ENCODE measurements at regions not wholly inside any gene's neighbourhood (a gene's known extent, or its start where the extent isn't known, plus 50 kb on each side); places are given as distances from the start of the nearest gene placed in this dataset.

- DNase-seq (ENCODE audit: extremely low spot score): no peak
- WGBS: 22% methylated on average over 1 of the region's 1 CpG
These were observed 1293.0 kb downstream of the GRIK2 start for GRCh38 chr6:102686461-102686860.

GRCh38 chr6:102680413-102680812, 1286.9 kb downstream of the GRIK2 start:
- Histone ChIP-seq H3K36me3 (ENCODE audit: insufficient read depth) (peaks cover 1% of the 10 kb centered on the region), H3K27ac (ENCODE audit: low read depth) (no peak overlapping the region), H3K4me3 (ENCODE audit: low read depth, low read length) (no peak overlapping the region), H3K4me1 (ENCODE audit: insufficient read depth) (no peaks in the 10 kb centered on the region)
- 42% methylated on average over 2 of the region's 2 CpGs for WGBS
- no peak for DNase-seq (ENCODE audit: extremely low spot score)

More at GRCh38 chr6:102686461-102686860, 1293.0 kb downstream of the GRIK2 start:
- Histone ChIP-seq H3K4me1 (ENCODE audit: insufficient read depth) (no peaks in the 10 kb centered on the region), H3K27ac (ENCODE audit: low read depth) (no peak overlapping the region), H3K4me3 (ENCODE audit: low read depth, low read length) (no peak overlapping the region), H3K36me3 (ENCODE audit: insufficient read depth) (peaks cover 1% of the 10 kb centered on the region)

DNA sequence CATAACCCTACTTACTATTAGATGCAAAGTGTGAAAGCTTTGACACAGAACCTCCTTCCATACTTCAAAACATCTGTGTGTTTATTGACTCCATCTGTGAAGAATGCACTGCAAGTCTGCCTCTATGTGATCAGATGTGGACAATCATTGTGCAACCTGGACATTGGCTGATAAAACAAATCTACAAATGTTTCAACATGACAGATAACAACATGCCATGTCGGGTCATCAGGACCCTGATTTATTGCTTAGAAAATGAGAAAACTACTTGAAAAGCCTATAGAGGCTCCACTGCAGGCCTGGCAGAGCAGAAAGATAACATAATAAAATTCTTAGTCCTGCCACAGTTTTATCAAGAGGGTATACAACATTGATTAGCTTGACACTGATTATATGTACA, 1286.4 kb downstream of the GRIK2 start:
- WGBS: 39% methylated on average over 1 of the region's 1 CpG
- no peak overlapping the region for H3K4me3 ChIP-seq (ENCODE audit: low read depth, low read length)
- no peak overlapping the region for H3K27ac ChIP-seq (ENCODE audit: low read depth)
- no peak for DNase-seq (ENCODE audit: extremely low spot score)
- no peaks in the 10 kb centered on the region for H3K36me3 ChIP-seq (ENCODE audit: insufficient read depth)
- no peaks in the 10 kb centered on the region for H3K4me1 ChIP-seq (ENCODE audit: insufficient read depth)

DNA sequence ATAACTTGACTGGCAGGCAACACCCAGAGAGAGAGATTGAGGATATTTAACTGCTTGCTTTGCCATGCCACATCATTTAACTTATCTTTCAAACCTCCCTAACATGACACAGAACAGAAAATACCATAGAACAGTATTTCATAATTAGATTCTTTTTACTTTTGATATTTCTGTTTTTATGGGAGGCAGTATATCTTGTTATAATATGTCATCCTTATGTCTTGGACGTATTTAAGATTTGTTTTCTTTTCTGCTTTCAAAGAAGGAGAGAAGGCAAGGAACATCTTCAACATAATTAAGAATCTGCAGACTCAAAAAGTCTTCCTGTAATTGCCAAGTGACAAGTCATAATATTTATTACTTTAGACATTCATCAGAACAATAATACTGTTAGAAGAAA, 1283.7 kb downstream of the GRIK2 start:
- Histone ChIP-seq H3K36me3 (ENCODE audit: insufficient read depth) (no peaks in the 10 kb centered on the region), H3K4me3 (ENCODE audit: low read depth, low read length) (no peak overlapping the region), H3K27ac (ENCODE audit: low read depth) (no peak overlapping the region), H3K4me1 (ENCODE audit: insufficient read depth) (no peaks in the 10 kb centered on the region)
- DNase-seq (ENCODE audit: extremely low spot score): no peak
- WGBS: 52% methylated on average over 1 of the region's 1 CpG

DNA sequence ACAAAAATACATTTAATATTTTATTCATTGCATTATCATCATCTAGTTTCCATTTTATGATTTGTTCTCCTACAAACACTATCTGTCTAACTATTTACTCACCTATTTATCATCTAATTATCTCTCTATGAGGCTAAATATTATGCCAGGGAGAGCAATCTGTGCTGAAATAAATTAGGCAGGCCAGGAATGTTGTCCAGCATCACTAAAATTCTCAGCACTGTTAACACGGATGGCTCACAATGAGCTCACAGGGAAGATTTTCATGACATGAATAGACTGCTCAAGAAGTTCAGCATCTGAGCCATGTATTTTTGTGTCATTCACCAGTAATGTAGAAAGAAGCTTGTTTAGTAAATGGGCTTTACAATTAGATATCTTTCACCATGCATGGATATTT, 1277.2 kb downstream of the GRIK2 start:
- Histone ChIP-seq H3K4me3 (ENCODE audit: low read depth, low read length) (no peak overlapping the region), H3K36me3 (ENCODE audit: insufficient read depth) (no peaks in the 10 kb centered on the region), H3K27ac (ENCODE audit: low read depth) (no peak overlapping the region), H3K4me1 (ENCODE audit: insufficient read depth) (no peaks in the 10 kb centered on the region)
- no peak for DNase-seq (ENCODE audit: extremely low spot score)
- WGBS: 32% methylated on average over 1 of the region's 1 CpG

GRCh38 chr6:102662851-102663250, 1269.3 kb downstream of the GRIK2 start:
- H3K4me1 ChIP-seq (ENCODE audit: insufficient read depth): no peaks in the 10 kb centered on the region
- 47% methylated on average over 3 of the region's 3 CpGs for WGBS
- no peak overlapping the region for H3K4me3 ChIP-seq (ENCODE audit: low read depth, low read length)
- no peak for DNase-seq (ENCODE audit: extremely low spot score)
- H3K36me3 ChIP-seq (ENCODE audit: insufficient read depth): no peaks in the 10 kb centered on the region
- no peak overlapping the region for H3K27ac ChIP-seq (ENCODE audit: low read depth)

DNA sequence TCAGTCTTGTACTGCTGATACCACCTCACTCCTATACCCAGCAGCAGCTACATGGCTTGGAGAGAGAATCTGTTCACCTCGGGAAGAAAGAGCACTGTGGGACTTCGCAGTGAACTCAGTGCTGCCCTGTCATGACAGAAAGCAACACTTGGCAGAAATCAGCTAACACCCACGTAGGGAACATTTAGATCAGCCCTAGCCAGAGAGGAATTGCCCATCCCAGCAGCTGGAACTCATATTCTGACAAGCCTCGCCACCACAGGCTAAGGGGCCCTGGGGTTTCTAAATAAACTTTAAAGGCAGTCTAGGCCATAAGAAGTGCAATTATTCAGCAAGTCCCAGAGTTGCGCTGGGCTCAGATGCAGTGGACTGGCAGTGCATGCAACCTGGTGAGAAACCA, 1266.8 kb downstream of the GRIK2 start:
- no peak for DNase-seq (ENCODE audit: extremely low spot score)
- Histone ChIP-seq H3K4me1 (ENCODE audit: insufficient read depth) (no peaks in the 10 kb centered on the region), H3K4me3 (ENCODE audit: low read depth, low read length) (no peak overlapping the region), H3K27ac (ENCODE audit: low read depth) (no peak overlapping the region), H3K36me3 (ENCODE audit: insufficient read depth) (no peaks in the 10 kb centered on the region)
- WGBS: 27% methylated on average over 5 of the region's 5 CpGs

DNA sequence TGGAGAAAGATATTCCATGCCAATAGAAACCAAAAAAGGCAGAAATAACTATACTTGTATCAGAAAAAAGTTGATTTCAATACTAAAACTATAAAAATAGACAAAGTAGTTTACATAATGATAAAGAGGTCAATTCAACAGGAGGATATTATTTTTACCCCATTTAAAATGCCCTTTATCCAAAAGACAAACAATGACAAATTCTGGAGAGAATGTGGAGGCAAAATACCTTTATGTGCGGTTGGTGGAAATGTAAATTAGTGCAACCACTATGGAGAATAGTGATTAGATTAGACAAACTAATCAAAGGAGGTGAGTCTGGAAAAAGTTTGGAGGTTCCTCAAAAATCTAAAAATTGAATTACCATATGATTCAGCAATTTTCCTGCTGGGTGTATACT, 1262.3 kb downstream of the GRIK2 start:
- Histone ChIP-seq H3K4me1 (ENCODE audit: insufficient read depth) (no peaks in the 10 kb centered on the region), H3K27ac (ENCODE audit: low read depth) (no peak overlapping the region), H3K4me3 (ENCODE audit: low read depth, low read length) (no peak overlapping the region), H3K36me3 (ENCODE audit: insufficient read depth) (no peaks in the 10 kb centered on the region)
- WGBS: 87% methylated on average over 1 of the region's 1 CpG
- DNase-seq (ENCODE audit: extremely low spot score): no peak

- DNase-seq (ENCODE audit: extremely low spot score): no peak
- 58% methylated on average over 2 of the region's 2 CpGs for WGBS
- Histone ChIP-seq H3K27ac (ENCODE audit: low read depth) (no peak overlapping the region), H3K36me3 (ENCODE audit: insufficient read depth) (no peaks in the 10 kb centered on the region), H3K4me3 (ENCODE audit: low read depth, low read length) (no peak overlapping the region), H3K4me1 (ENCODE audit: insufficient read depth) (no peaks in the 10 kb centered on the region)
These were observed 1247.9 kb downstream of the GRIK2 start for GRCh38 chr6:102641426-102641825.

DNA sequence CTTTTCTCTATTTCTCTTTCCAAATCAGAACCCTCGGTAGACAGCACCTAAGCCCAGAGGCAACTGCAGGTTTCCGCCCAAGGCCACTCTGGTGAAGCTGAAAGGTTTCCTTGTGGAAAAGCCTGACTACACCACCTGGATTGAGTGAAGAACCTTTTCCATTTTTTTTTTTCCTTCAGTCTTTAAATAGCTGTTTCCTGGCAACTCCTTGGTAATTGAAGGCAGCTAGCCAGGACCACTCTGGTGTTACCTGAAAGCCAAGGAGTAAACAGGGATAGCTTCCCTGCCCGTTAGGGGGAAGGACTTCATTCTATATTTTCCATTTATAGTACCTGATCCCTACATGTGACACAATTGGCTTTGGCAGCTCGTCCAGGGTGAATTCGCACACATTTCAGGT, 1238.4 kb downstream of the GRIK2 start:
- Histone ChIP-seq H3K4me1 (ENCODE audit: insufficient read depth) (no peaks in the 10 kb centered on the region), H3K4me3 (ENCODE audit: low read depth, low read length) (no peak overlapping the region), H3K27ac (ENCODE audit: low read depth) (no peak overlapping the region), H3K36me3 (ENCODE audit: insufficient read depth) (no peaks in the 10 kb centered on the region)
- no peak for DNase-seq (ENCODE audit: extremely low spot score)
- WGBS: 92% methylated on average over 5 of the region's 5 CpGs

- no peaks in the 10 kb centered on the region for H3K36me3 ChIP-seq (ENCODE audit: insufficient read depth)
These were observed 1229.7 kb downstream of the GRIK2 start for GRCh38 chr6:102623201-102623600.

GRCh38 chr6:102619585-102619984, 1226.1 kb downstream of the GRIK2 start:
- no peaks in the 10 kb centered on the region for H3K4me1 ChIP-seq (ENCODE audit: insufficient read depth)
- no peak overlapping the region for H3K4me3 ChIP-seq (ENCODE audit: low read depth, low read length)
- 6% methylated on average over 2 of the region's 2 CpGs for WGBS
- H3K27ac ChIP-seq (ENCODE audit: low read depth): no peak overlapping the region
- no peaks in the 10 kb centered on the region for H3K36me3 ChIP-seq (ENCODE audit: insufficient read depth)
- no peak for DNase-seq (ENCODE audit: extremely low spot score)

More at GRCh38 chr6:102623201-102623600, 1229.7 kb downstream of the GRIK2 start:
- no peak overlapping the region for H3K4me3 ChIP-seq (ENCODE audit: low read depth, low read length)
- H3K4me1 ChIP-seq (ENCODE audit: insufficient read depth): no peaks in the 10 kb centered on the region
- no peak for DNase-seq (ENCODE audit: extremely low spot score)
- H3K27ac ChIP-seq (ENCODE audit: low read depth): no peak overlapping the region

GRCh38 chr6:102582569-102582968, 1189.1 kb downstream of the GRIK2 start:
- H3K4me1 ChIP-seq (ENCODE audit: insufficient read depth): no peaks in the 10 kb centered on the region
- no peak for DNase-seq (ENCODE audit: extremely low spot score)
- WGBS: 79% methylated on average over 5 of the region's 5 CpGs
- H3K36me3 ChIP-seq (ENCODE audit: insufficient read depth): no peaks in the 10 kb centered on the region
- H3K27ac ChIP-seq (ENCODE audit: low read depth): no peak overlapping the region
- no peak overlapping the region for H3K4me3 ChIP-seq (ENCODE audit: low read depth, low read length)

DNA sequence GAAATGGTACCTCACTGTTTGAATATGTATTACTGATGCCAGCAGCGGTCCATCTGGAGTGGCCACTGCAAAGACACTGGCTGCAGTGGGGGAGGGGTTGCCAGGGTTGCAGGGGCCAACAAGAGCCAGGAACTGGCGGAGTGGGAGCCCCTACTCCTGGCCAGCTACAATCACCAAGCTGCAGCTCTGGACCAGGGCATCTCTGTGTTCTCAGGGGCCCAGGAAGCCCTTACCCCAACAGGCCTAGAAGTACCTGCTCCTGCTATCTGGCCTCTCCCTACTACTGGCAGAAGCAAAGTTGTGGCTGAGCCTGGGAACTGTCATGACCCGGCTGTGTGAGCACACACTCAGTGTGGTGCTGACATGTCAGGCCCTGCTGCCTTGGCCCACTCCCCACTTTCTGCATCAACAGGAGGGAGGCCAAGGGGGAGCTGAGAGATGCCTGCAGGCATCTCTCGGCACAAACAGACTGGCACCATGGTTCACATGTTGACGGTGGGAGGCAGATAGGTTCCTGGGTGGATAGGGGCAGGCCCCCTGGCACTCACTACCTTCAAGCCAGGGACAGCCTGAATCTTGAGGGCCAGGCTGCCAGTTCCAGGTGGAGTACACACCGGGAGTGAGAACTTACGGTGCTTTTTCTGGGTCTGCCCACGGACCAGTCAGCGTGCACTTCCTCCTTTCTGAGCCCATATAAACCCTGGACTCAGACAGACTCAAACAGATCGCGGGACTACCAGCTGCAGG, 1188.0 kb downstream of the GRIK2 start:
- Histone ChIP-seq H3K27ac (ENCODE audit: low read depth) (no peak overlapping the region), H3K4me1 (ENCODE audit: insufficient read depth) (no peaks in the 10 kb centered on the region), H3K4me3 (ENCODE audit: low read depth, low read length) (no peak overlapping the region), H3K36me3 (ENCODE audit: insufficient read depth) (no peaks in the 10 kb centered on the region)
- 90% methylated on average over 11 of the region's 11 CpGs for WGBS
- no peak for DNase-seq (ENCODE audit: extremely low spot score)
